ENCODE measurements at regions not wholly inside any gene's neighbourhood (a gene's known extent, or its start where the extent isn't known, plus 50 kb on each side); places are given as distances from the start of the nearest gene placed in this dataset.
"Not testable (repeated sequence)": the region's sequence is repeated elsewhere in the genome, so short reads cannot be mapped to it uniquely, and the experiment has no call there.

DNA sequence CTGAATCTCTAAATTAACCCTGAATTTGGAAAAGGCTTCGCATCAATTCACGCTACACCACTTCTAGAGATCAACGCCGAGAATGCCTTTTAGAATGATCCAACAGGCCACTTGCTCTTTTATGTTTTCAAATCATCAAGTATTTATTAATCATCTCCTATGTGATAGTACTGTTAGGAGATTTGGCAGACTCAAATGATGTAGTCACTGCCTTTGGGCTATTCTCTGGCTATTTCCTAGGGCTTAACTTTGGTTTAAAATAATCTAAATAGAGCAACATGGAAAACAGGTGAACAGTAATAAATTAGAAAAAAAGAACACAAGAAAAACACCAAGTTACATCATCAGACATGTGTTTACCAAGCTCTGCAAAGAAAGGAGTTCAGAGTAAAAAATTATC lies 140.3 kb downstream of the TENT5A start:
- no peak for DNase-seq
- POLR2A ChIA-PET, result no interaction called here
- Mint-ChIP-seq H3K27me3 (peaks cover 1% of the 10 kb centered on the region), H3K4me3 (no peak overlapping the region), H3K9me3 (no peaks in the 10 kb centered on the region), H3K27ac (no peak overlapping the region), H3K4me1 (peaks cover 2% of the 10 kb centered on the region), H3K36me3 (no peaks in the 10 kb centered on the region)
- no peak for ATAC-seq (ENCODE audit: low read depth)

DNA sequence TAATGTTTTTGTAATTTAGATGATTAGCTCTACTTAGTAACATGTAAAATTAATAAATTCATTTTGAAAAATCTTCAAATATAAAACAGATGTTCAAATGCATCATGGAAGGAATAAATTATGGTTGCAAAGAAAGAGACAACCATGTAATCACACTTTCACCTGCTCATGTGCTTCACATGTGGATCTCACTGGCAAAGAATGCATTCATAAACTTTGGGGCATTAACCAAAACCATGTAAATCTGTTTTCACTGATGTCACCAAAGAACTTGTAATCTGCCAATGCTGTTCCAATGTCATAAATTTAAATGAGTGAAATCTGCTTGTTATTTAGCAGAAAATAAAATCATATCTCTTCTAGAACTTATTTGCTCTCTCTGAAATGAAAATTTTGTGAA lies 142.7 kb downstream of the TENT5A start:
- Mint-ChIP-seq H3K4me1 (peaks cover 2% of the 10 kb centered on the region), H3K36me3 (no peaks in the 10 kb centered on the region), H3K4me3 (no peak overlapping the region), H3K9me3 (no peaks in the 10 kb centered on the region), H3K27me3 (peaks cover 1% of the 10 kb centered on the region), H3K27ac (no peak overlapping the region)
- no peak for DNase-seq
- POLR2A ChIA-PET, result no interaction called here
- no peak for ATAC-seq (ENCODE audit: low read depth)

DNA sequence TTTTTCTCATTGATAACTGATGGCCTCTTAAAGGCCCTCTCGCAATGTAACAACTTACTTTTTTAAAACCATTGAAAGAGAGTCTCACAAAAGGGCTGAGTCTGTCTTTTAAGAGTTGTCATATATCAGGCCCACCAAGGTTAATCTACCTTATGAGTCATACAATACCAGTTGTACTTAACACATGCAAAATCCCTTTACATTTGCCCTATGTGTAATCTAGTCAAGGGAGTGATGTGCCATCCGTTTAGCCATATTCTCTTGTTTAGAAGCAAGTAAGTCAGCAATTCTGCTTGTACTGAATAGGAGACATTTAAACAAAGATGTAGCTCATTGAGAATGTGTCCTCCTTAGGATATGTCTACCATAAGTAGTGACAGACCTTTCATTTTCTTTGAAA lies 143.7 kb downstream of the TENT5A start:
- DNase-seq, result no peak
- Mint-ChIP-seq H3K27me3 (peaks cover 1% of the 10 kb centered on the region), H3K4me3 (no peak overlapping the region), H3K4me1 (peaks cover 2% of the 10 kb centered on the region), H3K27ac (no peak overlapping the region), H3K9me3 (no peaks in the 10 kb centered on the region), H3K36me3 (no peaks in the 10 kb centered on the region)
- POLR2A ChIA-PET, result no interaction called here
- no peak for ATAC-seq (ENCODE audit: low read depth)

DNA sequence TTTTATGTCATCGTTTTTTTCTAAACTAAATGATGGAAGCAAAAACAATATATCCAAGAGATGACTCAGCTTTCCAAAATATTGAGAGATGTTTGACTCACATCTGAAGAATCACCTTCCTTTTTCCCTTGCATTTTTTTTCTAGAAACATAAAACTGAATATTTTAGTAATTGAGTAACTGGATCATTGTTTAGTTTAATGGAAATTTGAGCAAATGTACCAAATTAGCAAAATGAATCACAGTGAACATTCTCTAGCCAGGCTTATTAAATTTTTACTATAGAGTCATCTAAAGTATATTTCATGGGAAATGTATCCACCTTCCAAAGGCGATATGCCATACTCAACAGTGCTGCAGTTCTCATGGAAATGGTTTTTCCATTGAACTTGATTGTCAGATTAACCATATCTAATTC lies 145.5 kb downstream of the TENT5A start:
- ATAC-seq (ENCODE audit: low read depth), result no peak
- no peak overlapping the region for H3K27ac Mint-ChIP-seq
- no peak for DNase-seq
- H3K4me3 Mint-ChIP-seq, result no peak overlapping the region
- no peaks in the 10 kb centered on the region for H3K36me3 Mint-ChIP-seq
- H3K9me3 Mint-ChIP-seq, result no peaks in the 10 kb centered on the region
- POLR2A ChIA-PET, result no interaction called here
- no peaks in the 10 kb centered on the region for H3K27me3 Mint-ChIP-seq
- H3K4me1 Mint-ChIP-seq, result no peaks in the 10 kb centered on the region

DNA sequence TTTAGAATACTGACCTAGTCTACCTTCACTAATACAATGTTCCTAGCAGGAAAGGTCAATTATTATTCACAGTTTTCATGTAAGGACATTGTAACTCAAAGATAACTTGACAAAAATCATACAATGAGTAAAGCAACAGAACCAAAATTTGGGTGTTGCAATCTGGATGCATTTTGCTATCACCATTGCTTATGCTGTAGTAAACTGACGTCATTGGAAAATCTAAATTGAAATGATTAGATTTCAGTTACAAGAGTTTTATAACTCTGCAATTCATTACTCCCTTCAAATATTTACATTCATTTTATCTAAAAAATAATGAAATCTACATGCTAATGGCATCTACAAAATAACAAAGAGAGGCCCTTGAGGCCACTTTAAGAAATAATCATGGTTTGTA lies 147.0 kb downstream of the TENT5A start:
- H3K27ac Mint-ChIP-seq, result no peak overlapping the region
- POLR2A ChIA-PET, result no interaction called here
- H3K27me3 Mint-ChIP-seq, result no peaks in the 10 kb centered on the region
- H3K4me3 Mint-ChIP-seq, result no peak overlapping the region
- H3K4me1 Mint-ChIP-seq, result no peaks in the 10 kb centered on the region
- H3K36me3 Mint-ChIP-seq, result no peaks in the 10 kb centered on the region
- ATAC-seq (ENCODE audit: low read depth) (no peak), DNase-seq (no peak)
- no peaks in the 10 kb centered on the region for H3K9me3 Mint-ChIP-seq

DNA sequence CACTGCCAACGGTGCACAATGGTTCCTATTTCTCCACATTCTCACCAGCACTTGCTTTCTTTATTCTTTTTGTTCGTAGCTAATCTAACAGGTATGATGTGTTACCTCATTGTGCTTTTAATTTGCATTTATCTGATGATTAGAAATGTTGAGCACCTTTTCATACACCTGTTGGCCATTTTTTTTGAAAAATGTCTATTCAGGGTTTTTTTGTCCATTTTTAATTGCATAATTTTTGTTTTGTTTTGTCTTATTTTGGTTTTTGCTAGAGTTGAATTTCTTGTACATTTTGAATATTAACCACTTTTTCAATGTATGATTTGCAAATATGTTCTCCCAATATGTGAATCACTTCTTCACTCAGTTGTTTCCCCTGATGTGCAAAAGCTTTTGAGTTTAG lies 150.6 kb downstream of the TENT5A start:
- Mint-ChIP-seq H3K9me3 (no peaks in the 10 kb centered on the region), H3K27me3 (no peaks in the 10 kb centered on the region), H3K27ac (no peak overlapping the region), H3K36me3 (no peaks in the 10 kb centered on the region), H3K4me1 (no peaks in the 10 kb centered on the region), H3K4me3 (no peak overlapping the region)
- POLR2A ChIA-PET, result no interaction called here
- no peak for ATAC-seq (ENCODE audit: low read depth)
- DNase-seq, result no peak

DNA sequence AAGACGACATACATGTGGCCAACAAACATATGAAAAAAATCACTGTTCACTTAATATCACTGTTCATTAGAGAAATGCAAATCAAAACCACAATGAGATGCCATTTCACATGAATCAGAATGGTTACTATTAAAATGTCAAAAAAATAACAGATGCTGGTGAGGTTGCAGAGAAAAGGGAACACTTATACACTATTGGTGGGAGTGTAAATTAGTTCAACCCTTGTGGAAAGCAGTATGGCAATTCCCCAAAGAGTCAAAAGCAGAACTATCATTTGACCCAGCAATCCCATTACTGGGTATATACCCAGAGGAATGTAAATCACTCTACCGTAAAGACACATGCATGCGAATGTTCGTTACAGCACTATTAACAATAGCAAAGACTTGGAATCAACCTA lies 152.0 kb downstream of the TENT5A start:
- POLR2A ChIA-PET, result not testable (repeated sequence)

DNA sequence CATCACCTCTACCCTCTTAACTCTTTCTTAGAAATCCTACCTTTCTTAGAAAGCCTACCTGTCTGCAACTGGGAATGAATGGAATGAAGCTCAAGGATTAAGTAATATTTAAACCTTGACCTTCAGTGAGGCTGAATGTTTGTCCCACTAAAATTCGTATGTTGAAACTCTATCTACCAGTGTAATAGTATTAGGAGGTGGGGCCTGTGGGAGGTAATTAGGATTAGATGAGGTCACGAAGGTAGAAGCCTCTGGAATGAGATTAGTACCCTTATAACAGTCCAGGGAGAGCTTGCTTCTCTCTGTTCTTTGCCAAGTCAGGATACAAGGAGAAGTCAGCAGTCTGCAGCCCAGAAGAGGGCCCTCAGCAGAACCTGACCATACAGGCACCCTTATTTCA lies 158.0 kb downstream of the TENT5A start:
- DNase-seq (no peak), ATAC-seq (ENCODE audit: low read depth) (no peak)
- POLR2A ChIA-PET, result no interaction called here
- H3K4me3 Mint-ChIP-seq, result no peak overlapping the region
- no peak overlapping the region for H3K27ac Mint-ChIP-seq
- H3K4me1 Mint-ChIP-seq, result no peaks in the 10 kb centered on the region
- no peaks in the 10 kb centered on the region for H3K36me3 Mint-ChIP-seq
- H3K27me3 Mint-ChIP-seq, result no peaks in the 10 kb centered on the region
- no peaks in the 10 kb centered on the region for H3K9me3 Mint-ChIP-seq

More for the DNA sequence above, 152.0 kb downstream of the TENT5A start:
- H3K27me3 Mint-ChIP-seq; ATAC-seq (ENCODE audit: low read depth); H3K4me3 Mint-ChIP-seq; H3K27ac Mint-ChIP-seq; H3K36me3 Mint-ChIP-seq; H3K9me3 Mint-ChIP-seq; DNase-seq; H3K4me1 Mint-ChIP-seq: not testable (repeated sequence)

DNA sequence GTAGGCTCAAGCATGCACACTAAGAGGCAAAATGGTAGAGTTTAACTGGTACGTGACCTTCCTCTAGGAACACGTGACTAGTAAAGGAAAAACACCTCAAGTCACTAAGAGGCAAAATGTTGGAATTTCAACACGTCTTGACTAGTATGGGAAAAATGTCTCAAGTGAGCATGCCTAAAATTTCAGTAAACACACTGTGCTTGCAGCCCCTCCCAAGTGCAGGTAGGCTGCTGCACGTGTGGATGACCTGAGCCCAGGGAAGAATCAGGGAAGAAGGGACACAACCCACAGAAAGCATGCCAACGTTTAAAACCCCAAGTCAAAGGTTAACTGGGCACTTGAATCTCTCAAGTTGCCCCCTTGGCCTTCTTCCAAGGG lies 162.2 kb downstream of the TENT5A start:
- no peak overlapping the region for H3K4me3 Mint-ChIP-seq
- no peak for DNase-seq

DNA sequence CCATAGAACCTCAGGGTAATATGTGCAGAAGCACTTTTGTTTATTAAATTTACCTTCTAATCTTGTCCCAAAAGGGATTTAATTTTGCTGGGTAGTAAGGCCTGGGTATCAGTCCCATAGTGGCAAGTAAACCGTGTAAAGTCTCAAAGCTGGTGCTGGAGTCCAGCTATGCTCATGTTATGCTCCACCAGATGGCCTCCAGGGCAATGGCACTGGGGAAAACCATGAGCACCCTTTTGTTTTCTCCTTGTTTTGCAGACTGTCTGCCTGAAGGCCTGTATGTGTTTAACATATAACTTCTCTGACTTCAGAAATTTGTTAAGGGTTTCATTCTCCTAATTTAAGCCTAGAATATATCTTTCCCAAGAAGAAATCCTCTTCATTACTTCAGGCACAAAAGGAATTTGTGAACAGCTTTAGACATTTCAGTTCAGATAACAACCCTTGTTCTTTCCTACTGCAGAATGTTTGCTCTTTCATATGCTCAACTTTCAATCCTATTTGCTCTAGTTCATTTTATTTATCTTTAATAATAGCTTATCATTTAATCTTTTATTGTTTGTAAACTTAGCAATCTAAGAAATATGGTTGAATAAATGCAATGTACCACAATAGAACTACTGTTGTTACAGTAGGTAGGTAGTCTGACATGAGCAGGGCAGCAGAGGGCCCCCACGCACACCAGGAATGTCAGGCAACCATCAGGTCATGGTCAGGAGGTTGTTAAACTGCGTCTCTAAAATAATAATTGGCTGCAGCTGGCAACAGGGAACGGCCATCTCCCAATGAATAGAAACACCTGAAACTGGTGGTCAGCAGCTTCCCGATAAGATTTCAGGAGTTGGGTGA lies 162.8 kb downstream of the TENT5A start:
- POLR2A ChIA-PET, result no interaction called here
- DNase-seq (no peak), ATAC-seq (ENCODE audit: low read depth) (no peak)
- Mint-ChIP-seq H3K4me3 (no peak overlapping the region), H3K4me1 (no peaks in the 10 kb centered on the region), H3K27ac (no peak overlapping the region), H3K36me3 (no peaks in the 10 kb centered on the region), H3K27me3 (no peaks in the 10 kb centered on the region), H3K9me3 (peaks cover 8% of the 10 kb centered on the region)

More for the DNA sequence above, 162.2 kb downstream of the TENT5A start:
- Mint-ChIP-seq H3K4me1 (no peaks in the 10 kb centered on the region), H3K27ac (no peak overlapping the region), H3K27me3 (no peaks in the 10 kb centered on the region), H3K9me3 (peaks cover 8% of the 10 kb centered on the region), H3K36me3 (no peaks in the 10 kb centered on the region)
- POLR2A ChIA-PET, result no interaction called here
- no peak for ATAC-seq (ENCODE audit: low read depth)

DNA sequence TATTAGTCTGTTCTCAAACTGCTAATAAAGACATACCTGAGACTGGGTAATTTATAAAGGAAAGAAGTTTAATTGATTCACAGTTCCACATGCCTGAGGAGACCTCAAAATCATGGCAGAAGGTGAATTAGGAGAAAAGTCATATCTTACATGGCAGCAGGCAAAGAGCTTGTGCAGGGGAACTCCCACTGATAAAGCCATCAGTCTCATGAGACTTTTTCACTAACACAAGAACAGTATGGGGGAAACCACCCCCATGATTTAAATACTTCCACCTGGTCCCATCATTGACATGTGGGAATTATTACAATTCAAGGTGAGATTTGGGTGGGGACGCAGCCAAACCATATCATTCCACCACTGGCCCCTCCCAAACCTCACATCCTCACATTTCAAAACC lies 166.8 kb downstream of the TENT5A start:
- H3K4me3 Mint-ChIP-seq; H3K36me3 Mint-ChIP-seq; H3K27ac Mint-ChIP-seq; H3K27me3 Mint-ChIP-seq; ATAC-seq (ENCODE audit: low read depth); POLR2A ChIA-PET; DNase-seq; H3K4me1 Mint-ChIP-seq: not testable (repeated sequence)
- peaks cover 11% of the 10 kb centered on the region for H3K9me3 Mint-ChIP-seq

DNA sequence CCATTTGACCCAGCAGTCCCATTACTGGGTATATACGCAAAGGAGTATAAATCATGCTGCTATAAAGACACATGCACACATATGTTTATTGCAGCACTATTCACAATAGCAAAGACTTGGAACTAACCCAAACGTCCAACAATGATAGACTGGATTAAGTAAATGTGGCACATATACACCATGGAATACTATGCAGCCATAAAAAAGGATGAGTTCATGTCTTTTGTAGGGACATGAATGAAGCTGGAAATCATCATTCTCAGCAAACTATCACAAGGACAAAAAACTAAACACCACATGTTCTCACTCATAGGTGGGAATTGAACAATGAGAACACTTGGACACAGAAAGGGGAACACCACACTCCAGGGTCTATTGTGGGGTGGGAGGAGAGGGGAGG lies 168.3 kb downstream of the TENT5A start:
- ATAC-seq (ENCODE audit: low read depth); H3K27me3 Mint-ChIP-seq; H3K36me3 Mint-ChIP-seq; DNase-seq; H3K4me3 Mint-ChIP-seq; H3K4me1 Mint-ChIP-seq; POLR2A ChIA-PET; H3K27ac Mint-ChIP-seq: not testable (repeated sequence)
- peaks cover 11% of the 10 kb centered on the region for H3K9me3 Mint-ChIP-seq

DNA sequence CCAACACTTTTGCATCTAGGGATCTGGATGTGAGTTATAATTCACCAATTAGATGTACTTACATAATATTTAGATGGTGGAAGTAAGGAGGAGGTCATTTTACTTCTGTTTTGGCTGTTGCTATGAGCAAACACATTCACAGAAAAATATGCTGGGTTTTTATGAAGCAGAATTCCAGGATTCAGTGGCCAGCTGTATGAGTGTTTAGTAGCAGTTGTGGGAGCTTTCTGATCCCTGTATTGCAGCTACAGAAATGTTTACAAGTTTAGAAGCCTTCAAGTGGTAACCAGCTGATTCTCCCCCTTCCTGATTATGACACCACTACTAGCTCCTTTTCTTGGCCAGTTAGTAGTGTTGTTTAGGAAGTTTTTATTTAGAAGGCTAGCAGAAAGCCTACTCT lies 177.0 kb downstream of the TENT5A start:
- H3K4me3 Mint-ChIP-seq, result no peak overlapping the region

DNA sequence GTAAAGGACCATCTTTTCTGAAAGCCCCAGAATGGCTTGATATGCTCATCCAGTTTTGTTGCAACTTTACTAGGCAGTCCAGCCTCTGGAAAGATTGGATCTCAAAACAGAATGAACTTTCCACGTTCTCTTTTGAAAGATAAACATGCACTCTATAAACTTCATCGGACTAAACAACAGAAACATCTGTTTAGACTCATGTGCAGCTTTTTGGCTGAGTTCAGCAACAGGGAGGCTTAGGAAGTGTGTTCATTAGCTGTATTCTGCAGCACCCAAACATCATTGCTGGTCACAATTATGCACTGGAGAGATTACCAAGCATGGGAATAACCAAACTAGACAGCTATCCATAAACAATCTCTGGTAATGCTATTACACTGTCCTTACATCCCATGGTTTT lies 180.5 kb downstream of the TENT5A start:
- Mint-ChIP-seq H3K4me3 (no peak overlapping the region), H3K36me3 (no peaks in the 10 kb centered on the region), H3K27ac (no peak overlapping the region), H3K4me1 (no peaks in the 10 kb centered on the region), H3K9me3 (peaks cover 2% of the 10 kb centered on the region), H3K27me3 (no peaks in the 10 kb centered on the region)
- DNase-seq (no peak), ATAC-seq (ENCODE audit: low read depth) (no peak)
- POLR2A ChIA-PET, result no interaction called here

More for the DNA sequence above, 177.0 kb downstream of the TENT5A start:
- Mint-ChIP-seq H3K4me1 (no peaks in the 10 kb centered on the region), H3K27ac (no peak overlapping the region), H3K36me3 (no peaks in the 10 kb centered on the region), H3K27me3 (no peaks in the 10 kb centered on the region), H3K9me3 (no peaks in the 10 kb centered on the region)
- DNase-seq, result no peak
- POLR2A ChIA-PET, result no interaction called here
- ATAC-seq (ENCODE audit: low read depth), result no peak

DNA sequence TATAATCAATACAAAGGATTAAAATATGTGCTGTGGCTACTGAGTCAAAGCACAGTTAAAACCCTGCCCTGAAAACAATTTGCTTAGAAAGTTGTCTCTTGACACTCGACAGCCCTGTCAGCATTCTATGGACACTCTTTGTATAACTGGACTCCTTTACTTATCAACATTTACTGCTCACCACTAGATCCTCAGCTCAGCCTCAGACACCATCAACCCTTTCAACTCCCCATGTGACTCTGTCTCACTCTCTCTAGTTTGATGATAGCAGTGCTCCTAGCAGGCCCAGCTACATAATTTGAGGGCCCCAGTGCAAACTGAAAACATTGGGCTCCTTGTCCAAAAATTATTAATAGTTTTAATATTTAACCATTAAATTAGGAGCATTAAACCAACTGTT lies 181.8 kb downstream of the TENT5A start:
- POLR2A ChIA-PET, result no interaction called here
- Mint-ChIP-seq H3K9me3 (peaks cover 2% of the 10 kb centered on the region), H3K27me3 (no peaks in the 10 kb centered on the region), H3K36me3 (no peaks in the 10 kb centered on the region), H3K4me1 (no peaks in the 10 kb centered on the region), H3K27ac (no peak overlapping the region), H3K4me3 (no peak overlapping the region)
- no peak for DNase-seq
- no peak for ATAC-seq (ENCODE audit: low read depth)
